H1 (cell line): ENCODE measurements at regions not wholly inside any gene's neighbourhood (a gene's known extent, or its start where the extent isn't known, plus 50 kb on each side); places are given as distances from the start of the nearest gene placed in this dataset.
"Not testable (repeated sequence)": the region's sequence is repeated elsewhere in the genome, so short reads cannot be mapped to it uniquely, and the experiment has no call there.

ENCODE experiments used
- CTCF ChIA-PET: fragments of 300-600 bp; sonication (Branson Sonifier 250); formaldehyde crosslinking; loops from one replicate; lab custom pipeline; 2021; ENCODE audit not compliant: partially characterized antibody; lab: Charles Lee
- POLR2A ChIA-PET: fragments of 300-600 bp; sonication (Branson Sonifier 250); formaldehyde crosslinking; loops from one replicate; lab custom pipeline; 2021; ENCODE audit warnings: inconsistent platforms; ENCODE audit not compliant: partially characterized antibody; lab: Charles Lee
- DNase-seq, 2 experiments: peaks; one replicate each; pipeline versions ENCODE4 v3.0.0 to v3.0.0-alpha.2; 2010 to 2022; ENCODE audit warnings: low spot score in 2 of 2, low read depth in 1 of 2, mixed read lengths in 1 of 2
- FAIRE-seq: peaks from 2 replicates; lab custom pipeline; 2011; peaks lifted over from hg19 to GRCh38; lab: Jason Lieb, UNC
- H2AFZ ChIP-seq: 2 replicates; pipeline ENCODE4 v1.8.1; 2012; ENCODE audit warnings: low read length, inconsistent platforms
- H2AK5ac ChIP-seq: 2 replicates; pipeline ENCODE4 v1.6.1; 2013; ENCODE audit warnings: low read depth, low read length
- H2BK120ac ChIP-seq: replicated peaks from 2 replicates; pipeline ENCODE3; 2013; ENCODE audit warnings: low read depth, low read length, inconsistent platforms
- H2BK12ac ChIP-seq: 2 replicates; pipeline ENCODE4 v1.6.1; 2013; ENCODE audit warnings: low read depth, low read length
- H2BK15ac ChIP-seq: 2 replicates; pipeline ENCODE4 v1.6.1; 2013; ENCODE audit warnings: low read length
- H2BK20ac ChIP-seq: 2 replicates; pipeline ENCODE4 v1.6.1; 2013; ENCODE audit warnings: low read length
- H2BK5ac ChIP-seq: 2 replicates; pipeline ENCODE4 v1.6.1; 2013; ENCODE audit warnings: low read depth, low read length
- H3K14ac ChIP-seq: 2 replicates; pipeline ENCODE4 v1.6.1; 2013; ENCODE audit warnings: inconsistent platforms; ENCODE audit not compliant: insufficient read length
- H3K18ac ChIP-seq: 2 replicates; pipeline ENCODE4 v1.6.1; 2013; ENCODE audit warnings: low read length; ENCODE audit errors: extremely low read depth
- H3K23ac ChIP-seq: 2 replicates; pipeline ENCODE4 v1.6.1; 2013; ENCODE audit warnings: inconsistent platforms; ENCODE audit not compliant: insufficient read length
- H3K23me2 ChIP-seq: 2 replicates; pipeline ENCODE4 v1.6.1; 2013; ENCODE audit warnings: low read depth, low read length
- H3K27ac ChIP-seq: 2 replicates; pipeline ENCODE4 v1.6.1; 2011; ENCODE audit warnings: low read depth, low read length, inconsistent platforms
- H3K27me3 ChIP-seq, 4 experiments: replicated peaks in 1 of 4; 1 replicate in 1 of 4; 2 replicates in 3 of 4; pipeline versions ENCODE4 v1.6.1 to v1.8.1; 2011 to 2013; ENCODE audit warnings: low read length in 3 of 4, mild to moderate bottlenecking in 3 of 4, inconsistent platforms in 2 of 4, mixed read lengths in 2 of 4, moderate library complexity in 1 of 4; ENCODE audit not compliant: control insufficient read depth in 3 of 4, insufficient read depth in 3 of 4; ENCODE audit errors: extremely low read depth in 1 of 4
- H3K36me3 ChIP-seq, 4 experiments: 2 replicates each; pipeline versions ENCODE4 v1.6.1 to v1.8.1; 2011 to 2013; ENCODE audit warnings: mild to moderate bottlenecking in 4 of 4, low read length in 3 of 4, moderate library complexity in 2 of 4, control low read depth in 1 of 4, inconsistent platforms in 1 of 4; ENCODE audit not compliant: insufficient read depth in 4 of 4, control insufficient read depth in 2 of 4
- H3K4ac ChIP-seq: replicated peaks from 2 replicates; pipeline ENCODE3; 2013; ENCODE audit warnings: low read length, low read depth, mixed read lengths, inconsistent platforms; ENCODE audit not compliant: insufficient read length
- H3K4me1 ChIP-seq, 4 experiments: replicated peaks in 1 of 4; 1 replicate in 1 of 4; 2 replicates in 3 of 4; pipeline versions ENCODE4 v1.6.1 to v1.8.1; 2011 to 2013; ENCODE audit warnings: low read length in 3 of 4, inconsistent platforms in 2 of 4, mixed read lengths in 1 of 4; ENCODE audit not compliant: insufficient read depth in 4 of 4, control insufficient read depth in 3 of 4
- H3K4me2 ChIP-seq, 2 experiments: 2 replicates each; pipeline versions ENCODE4 v1.6.1 to v1.8.1; 2011 to 2013; ENCODE audit warnings: low read depth in 2 of 2, low read length in 2 of 2, control low read depth in 1 of 2, inconsistent platforms in 1 of 2, mild to moderate bottlenecking in 1 of 2; ENCODE audit not compliant: insufficient read depth in 1 of 2
- H3K4me3 ChIP-seq, 4 experiments: fragments of 200-600, 300-600 bp in 1 of 4; sonication (generic), shearing (Covaris generic), sonication (Bioruptor Twin) in 1 of 4; 2 replicates each; pipeline versions ENCODE4 v1.5.1 to v1.8.1; 2011 to 2016; ENCODE audit warnings: low read length in 4 of 4, low read depth in 3 of 4, control low read depth in 2 of 4, inconsistent platforms in 2 of 4, mild to moderate bottlenecking in 2 of 4, mixed read lengths in 1 of 4, moderate library complexity in 1 of 4; ENCODE audit not compliant: insufficient read depth in 2 of 4; ENCODE audit errors: extremely low read depth in 1 of 4
- H3K56ac ChIP-seq: replicated peaks from 2 replicates; pipeline ENCODE3; 2013; ENCODE audit warnings: low read depth, mild to moderate bottlenecking, mixed read lengths, low read length, inconsistent platforms; ENCODE audit not compliant: insufficient read length
- H3K79me1 ChIP-seq: 2 replicates; pipeline ENCODE4 v1.6.1; 2013; ENCODE audit warnings: low read depth, low read length, control low read depth
- H3K79me2 ChIP-seq, 2 experiments: 2 replicates each; pipeline versions ENCODE4 v1.6.1 to v1.8.1; 2012 to 2013; ENCODE audit warnings: low read length in 2 of 2, mild to moderate bottlenecking in 2 of 2, inconsistent platforms in 1 of 2; ENCODE audit not compliant: insufficient read depth in 2 of 2, control insufficient read depth in 1 of 2
- H3K9ac ChIP-seq, 4 experiments: replicated peaks in 1 of 4; 1 replicate in 1 of 4; 2 replicates in 3 of 4; pipeline versions ENCODE4 v1.6.1 to v1.8.1; 2011 to 2013; ENCODE audit warnings: low read depth in 3 of 4, low read length in 3 of 4, control low read depth in 2 of 4, mild to moderate bottlenecking in 2 of 4, moderate library complexity in 2 of 4, inconsistent platforms in 1 of 4; ENCODE audit errors: extremely low read depth in 1 of 4
- H3K9me3 ChIP-seq, 2 experiments: 2 replicates each; pipeline versions ENCODE4 v1.6.1 to v1.8.1; 2012 to 2013; ENCODE audit warnings: mild to moderate bottlenecking in 2 of 2, moderate library complexity in 2 of 2, control low read depth in 1 of 2, inconsistent platforms in 1 of 2, low read depth in 1 of 2, low read length in 1 of 2, mixed read lengths in 1 of 2; ENCODE audit not compliant: insufficient read depth in 2 of 2
- H4K20me1 ChIP-seq, 2 experiments: replicated peaks in 1 of 2; 2 replicates each; pipeline versions ENCODE3 to v1.8.1; 2011 to 2013; ENCODE audit warnings: inconsistent platforms in 2 of 2, low read length in 2 of 2, mild to moderate bottlenecking in 1 of 2; ENCODE audit not compliant: insufficient read depth in 2 of 2, control insufficient read depth in 1 of 2
- H4K5ac ChIP-seq: 2 replicates; pipeline ENCODE4 v1.6.1; 2013; ENCODE audit warnings: low read length, low read depth, mixed read lengths, inconsistent platforms; ENCODE audit not compliant: insufficient read length
- H4K8ac ChIP-seq: 2 replicates; pipeline ENCODE4 v1.8.0; 2013; ENCODE audit warnings: mild to moderate bottlenecking, moderate library complexity, low read length, inconsistent platforms; ENCODE audit not compliant: insufficient read depth; ENCODE audit errors: extremely low read depth
- H4K91ac ChIP-seq: replicated peaks from 2 replicates; pipeline ENCODE3; 2013; ENCODE audit warnings: low read length, mixed read lengths, inconsistent platforms; ENCODE audit not compliant: insufficient read length
- WGBS, 2 experiments: shearing (Covaris generic) in 1 of 2; methylation state at CpG; one replicate each; pipeline versions ENCODE4 v1.1.6 to v1.1.7; 2013 to 2015; ENCODE audit warnings: low lambda C conversion rate in 2 of 2, mixed read lengths in 2 of 2, inconsistent platforms in 1 of 2, low coverage in 1 of 2, missing lambda C conversion rate in 1 of 2; ENCODE audit not compliant: insufficient replicate concordance in 2 of 2, insufficient coverage in 1 of 2, insufficient read length in 1 of 2; ENCODE audit errors: extremely low coverage in 1 of 2, missing lambda C conversion rate in 1 of 2; 5-methylcytosine and 5-hydroxymethylcytosine counted together

- H3K56ac ChIP-seq, H3K23me2 ChIP-seq, H3K9me3 ChIP-seq, H2BK15ac ChIP-seq, H3K23ac ChIP-seq, H3K4ac ChIP-seq, FAIRE-seq, H3K36me3 ChIP-seq, H3K4me3 ChIP-seq, H2AK5ac ChIP-seq, H4K5ac ChIP-seq, H3K4me1 ChIP-seq, H4K20me1 ChIP-seq, H3K14ac ChIP-seq, DNase-seq, H2BK20ac ChIP-seq, H3K79me1 ChIP-seq, H3K27me3 ChIP-seq, H4K91ac ChIP-seq, H2BK120ac ChIP-seq, H3K4me2 ChIP-seq, H3K27ac ChIP-seq, H2AFZ ChIP-seq, H2BK5ac ChIP-seq, H3K9ac ChIP-seq, H3K79me2 ChIP-seq, H3K18ac ChIP-seq, H4K8ac ChIP-seq, H2BK12ac ChIP-seq: not testable (repeated sequence)
- 87% methylated on average over 1 of the region's 1 CpG; no CpG with 5 or more reads in 1 of the 2 experiments for WGBS, 2 experiments
- ChIA-PET POLR2A (interaction anchor here (0.7 kb wide), 1 partner anchor 12 kb away, joined by 5 read pairs; no protein-coding TSS in a partner anchor), CTCF (interaction anchor here (0.9 to 1.0 kb wide), 2 partner anchors 12 to 161 kb away, joined by 3 read pairs; no protein-coding TSS in a partner anchor)
These were observed 138.5 kb downstream of the MRPL57 start for GRCh38 chr13:21314976-21315375.
